ENCODE measurements at regions not wholly inside any gene's neighbourhood (a gene's known extent, or its start where the extent isn't known, plus 50 kb on each side); places are given as distances from the start of the nearest gene placed in this dataset.

GRCh38 chr14:22386924-22387775 lies 201.9 kb downstream of the DAD1 start:
- no peak overlapping the region for H3K27ac ChIP-seq
- H3K36me3 ChIP-seq (ENCODE audit: insufficient read depth, low read length) = no peaks in the 10 kb centered on the region
- TF ChIP-seq FOXP2 (optimal IDR thresholded peaks at IDR 0.05; ENCODE audit: control extremely low read depth, extremely low read length, insufficient read depth) = no peak
- no peak for TF ChIP-seq EZH2 (IDR thresholded peaks at IDR 0.05)
- TF ChIP-seq POLR2AphosphoS5 (IDR thresholded peaks at IDR 0.05; ENCODE audit: borderline replicate concordance, low read depth, low read length) = no peak
- peak overlapping the region; percentile 48 for H3K4me3 ChIP-seq
- no peaks in the 10 kb centered on the region for H3K9me3 ChIP-seq (ENCODE audit: low read depth, low read length)
- H3K9ac ChIP-seq (ENCODE audit: insufficient read length) = peak overlapping the region; percentile 37
- DNase-seq (ENCODE audit: low read depth, low spot score) = peak; percentile 78

GRCh38 chr14:22384974-22385526 lies 204.0 kb downstream of the DAD1 start:
- Histone ChIP-seq H3K27ac (no peak overlapping the region), H3K4me3 (no peak overlapping the region), H3K9ac (ENCODE audit: insufficient read length) (no peak overlapping the region), H3K36me3 (ENCODE audit: insufficient read depth, low read length) (no peaks in the 10 kb centered on the region), H3K9me3 (ENCODE audit: low read depth, low read length) (no peaks in the 10 kb centered on the region)
- TF ChIP-seq EZH2 (IDR thresholded peaks at IDR 0.05) (no peak), POLR2AphosphoS5 (IDR thresholded peaks at IDR 0.05; ENCODE audit: borderline replicate concordance, low read depth, low read length) (no peak), FOXP2 (optimal IDR thresholded peaks at IDR 0.05; ENCODE audit: control extremely low read depth, extremely low read length, insufficient read depth) (no peak)
- DNase-seq (ENCODE audit: low read depth, low spot score) = no peak

DNA sequence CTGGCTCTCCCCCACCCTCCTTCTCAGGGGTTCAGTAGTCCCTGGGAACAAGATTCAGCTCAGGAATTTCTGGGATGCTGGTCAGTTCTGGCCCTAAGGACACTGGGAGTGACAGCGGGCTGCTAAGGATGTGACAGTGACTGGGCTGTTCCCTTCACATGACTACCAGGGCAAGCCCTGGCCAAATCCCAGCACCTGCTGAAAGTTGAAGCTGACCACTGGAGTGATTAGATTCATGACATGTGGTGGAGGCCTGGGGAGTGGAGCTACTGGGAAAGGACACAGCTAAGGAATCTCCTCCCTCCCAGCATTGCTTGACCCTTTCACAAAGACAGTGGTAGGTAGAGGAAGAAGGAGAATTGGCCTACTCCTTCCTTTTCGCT lies 204.9 kb downstream of the DAD1 start:
- H3K9me3 ChIP-seq (ENCODE audit: low read depth, low read length) = no peaks in the 10 kb centered on the region
- no peak for TF ChIP-seq FOXP2 (optimal IDR thresholded peaks at IDR 0.05; ENCODE audit: control extremely low read depth, extremely low read length, insufficient read depth)
- TF ChIP-seq EZH2 (IDR thresholded peaks at IDR 0.05) = no peak
- no peak for TF ChIP-seq POLR2AphosphoS5 (IDR thresholded peaks at IDR 0.05; ENCODE audit: borderline replicate concordance, low read depth, low read length)
- H3K4me3 ChIP-seq = no peak overlapping the region
- no peak overlapping the region for H3K27ac ChIP-seq
- DNase-seq (ENCODE audit: low read depth, low spot score) = no peak
- H3K36me3 ChIP-seq (ENCODE audit: insufficient read depth, low read length) = no peaks in the 10 kb centered on the region
- no peak overlapping the region for H3K9ac ChIP-seq (ENCODE audit: insufficient read length)

DNA sequence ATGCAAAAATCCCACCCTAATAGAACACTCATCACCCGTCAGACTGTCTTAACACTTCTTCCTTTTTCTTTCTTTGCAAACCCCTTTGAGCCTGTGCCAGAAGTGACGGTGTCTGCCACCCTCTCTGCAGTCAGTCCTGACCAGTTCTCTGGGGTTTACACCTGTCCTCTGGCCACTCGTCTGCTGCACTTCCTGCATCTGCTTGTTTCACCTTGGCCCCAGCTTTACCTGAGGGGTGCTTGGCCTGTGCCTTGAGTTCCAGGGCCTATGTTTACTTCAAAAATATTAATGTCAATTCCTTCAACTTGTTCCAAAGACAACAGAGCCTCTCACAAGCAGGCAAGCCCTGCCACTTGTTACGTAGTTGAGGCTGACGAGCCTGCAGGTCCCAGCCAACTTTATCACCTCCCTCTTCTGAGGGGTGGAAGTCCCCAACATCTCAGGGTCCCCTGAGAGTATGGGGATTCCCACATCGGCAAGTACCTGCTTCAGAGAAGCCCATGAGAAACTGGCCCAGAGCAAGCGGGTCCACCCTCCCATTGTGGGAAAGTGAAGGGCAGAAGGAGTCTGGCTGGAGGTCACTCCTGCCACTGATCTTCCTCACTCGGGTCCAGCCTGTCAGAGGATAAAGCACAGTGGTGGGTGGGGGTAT lies 205.4 kb downstream of the DAD1 start:
- Histone ChIP-seq H3K4me3 (no peak overlapping the region), H3K9ac (ENCODE audit: insufficient read length) (no peak overlapping the region), H3K36me3 (ENCODE audit: insufficient read depth, low read length) (no peaks in the 10 kb centered on the region), H3K9me3 (ENCODE audit: low read depth, low read length) (no peaks in the 10 kb centered on the region), H3K27ac (no peak overlapping the region)
- DNase-seq (ENCODE audit: low read depth, low spot score) = no peak
- TF ChIP-seq EZH2 (IDR thresholded peaks at IDR 0.05) (no peak), POLR2AphosphoS5 (IDR thresholded peaks at IDR 0.05; ENCODE audit: borderline replicate concordance, low read depth, low read length) (no peak), FOXP2 (optimal IDR thresholded peaks at IDR 0.05; ENCODE audit: control extremely low read depth, extremely low read length, insufficient read depth) (no peak)

DNA sequence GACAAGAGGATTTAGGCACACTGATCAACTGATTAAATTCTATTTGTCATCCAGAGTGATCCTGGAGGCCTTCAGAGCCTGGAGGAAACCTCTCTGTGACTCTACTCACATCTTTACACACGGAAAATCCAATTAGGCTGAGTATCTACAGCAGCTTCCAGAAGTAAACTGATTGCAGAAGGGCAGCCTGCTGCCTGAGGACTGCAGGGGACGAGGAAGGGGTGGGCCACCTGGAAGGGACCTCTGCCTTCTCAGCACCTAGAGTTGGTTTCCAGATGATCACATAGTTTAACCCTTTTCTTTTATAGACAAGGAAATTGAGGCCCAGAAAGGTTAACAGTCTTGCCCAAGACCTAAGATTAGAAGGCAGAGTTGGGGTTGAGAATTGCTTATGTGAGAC lies 206.1 kb downstream of the DAD1 start:
- DNase-seq (ENCODE audit: low read depth, low spot score) = no peak
- H3K27ac ChIP-seq = no peak overlapping the region
- no peak for TF ChIP-seq EZH2 (IDR thresholded peaks at IDR 0.05)
- no peak for TF ChIP-seq POLR2AphosphoS5 (IDR thresholded peaks at IDR 0.05; ENCODE audit: borderline replicate concordance, low read depth, low read length)
- H3K9me3 ChIP-seq (ENCODE audit: low read depth, low read length) = no peaks in the 10 kb centered on the region
- no peaks in the 10 kb centered on the region for H3K36me3 ChIP-seq (ENCODE audit: insufficient read depth, low read length)
- no peak overlapping the region for H3K4me3 ChIP-seq
- H3K9ac ChIP-seq (ENCODE audit: insufficient read length) = no peak overlapping the region

GRCh38 chr14:22382395-22382794 lies 206.6 kb downstream of the DAD1 start:
- H3K36me3 ChIP-seq (ENCODE audit: insufficient read depth, low read length) = no peaks in the 10 kb centered on the region
- H3K9ac ChIP-seq (ENCODE audit: insufficient read length) = no peak overlapping the region
- H3K27ac ChIP-seq = no peak overlapping the region
- H3K4me3 ChIP-seq = no peak overlapping the region
- no peak for DNase-seq (ENCODE audit: low read depth, low spot score)
- H3K9me3 ChIP-seq (ENCODE audit: low read depth, low read length) = no peaks in the 10 kb centered on the region
- TF ChIP-seq EZH2 (IDR thresholded peaks at IDR 0.05) = no peak
- no peak for TF ChIP-seq POLR2AphosphoS5 (IDR thresholded peaks at IDR 0.05; ENCODE audit: borderline replicate concordance, low read depth, low read length)
- TF ChIP-seq FOXP2 (optimal IDR thresholded peaks at IDR 0.05; ENCODE audit: control extremely low read depth, extremely low read length, insufficient read depth) = no peak

- H3K9ac ChIP-seq (ENCODE audit: insufficient read length) = no peak overlapping the region
- DNase-seq (ENCODE audit: low read depth, low spot score) = no peak
- no peak for TF ChIP-seq EZH2 (IDR thresholded peaks at IDR 0.05)
- TF ChIP-seq POLR2AphosphoS5 (IDR thresholded peaks at IDR 0.05; ENCODE audit: borderline replicate concordance, low read depth, low read length) = no peak
- TF ChIP-seq FOXP2 (optimal IDR thresholded peaks at IDR 0.05; ENCODE audit: control extremely low read depth, extremely low read length, insufficient read depth) = no peak
- no peaks in the 10 kb centered on the region for H3K9me3 ChIP-seq (ENCODE audit: low read depth, low read length)
- no peak overlapping the region for H3K27ac ChIP-seq
- no peaks in the 10 kb centered on the region for H3K36me3 ChIP-seq (ENCODE audit: insufficient read depth, low read length)
- H3K4me3 ChIP-seq = no peak overlapping the region
Measured at GRCh38 chr14:22381766-22382165, 207.3 kb downstream of the DAD1 start.

DNA sequence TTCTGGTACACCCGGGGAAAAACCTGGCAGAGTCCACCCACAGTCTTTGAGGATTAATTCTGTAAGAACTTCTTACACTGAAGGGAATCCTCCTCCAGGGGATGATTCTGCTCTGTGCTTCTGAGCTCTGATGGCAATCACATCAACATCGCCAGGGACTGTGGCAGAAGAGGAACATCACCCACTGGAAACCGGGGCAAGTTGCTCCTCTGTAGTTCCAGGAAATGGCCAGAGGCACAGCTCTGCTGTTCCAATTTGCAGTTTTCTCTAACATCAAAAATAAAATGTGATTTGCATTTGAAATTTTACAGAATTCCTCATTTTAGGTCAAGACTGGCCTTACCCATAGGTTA lies 207.6 kb downstream of the DAD1 start:
- H3K36me3 ChIP-seq (ENCODE audit: insufficient read depth, low read length) = no peaks in the 10 kb centered on the region
- H3K9me3 ChIP-seq (ENCODE audit: low read depth, low read length) = no peaks in the 10 kb centered on the region
- no peak overlapping the region for H3K27ac ChIP-seq
- no peak for DNase-seq (ENCODE audit: low read depth, low spot score)
- H3K9ac ChIP-seq (ENCODE audit: insufficient read length) = no peak overlapping the region
- TF ChIP-seq POLR2AphosphoS5 (IDR thresholded peaks at IDR 0.05; ENCODE audit: borderline replicate concordance, low read depth, low read length) (no peak), EZH2 (IDR thresholded peaks at IDR 0.05) (no peak), FOXP2 (optimal IDR thresholded peaks at IDR 0.05; ENCODE audit: control extremely low read depth, extremely low read length, insufficient read depth) (no peak)
- no peak overlapping the region for H3K4me3 ChIP-seq

Data from SK-N-MC (cell line).